Osteocyte (in vitro differentiated cells): ENCODE measurements at regions not wholly inside any gene's neighbourhood (a gene's known extent, or its start where the extent isn't known, plus 50 kb on each side); places are given as distances from the start of the nearest gene placed in this dataset.

ENCODE experiments used
- DNase-seq: peaks from one replicate; pipeline ENCODE4 v3.0.0; 2021; ENCODE audit warnings: mixed read lengths; ENCODE audit not compliant: unreplicated experiment; ENCODE audit errors: extremely low spot score
- H3K27ac Mint-ChIP-seq: one replicate; pipeline ENCODE4 v1.8.0; 2021; ENCODE audit warnings: mild to moderate bottlenecking, mixed read lengths; ENCODE audit not compliant: unreplicated experiment
- H3K27me3 Mint-ChIP-seq: one replicate; pipeline ENCODE4 v1.8.0; 2021; ENCODE audit warnings: mixed read lengths; ENCODE audit not compliant: unreplicated experiment
- H3K36me3 Mint-ChIP-seq: one replicate; pipeline ENCODE4 v1.8.0; 2021; ENCODE audit warnings: mixed read lengths; ENCODE audit not compliant: unreplicated experiment
- H3K4me1 Mint-ChIP-seq: one replicate; pipeline ENCODE4 v1.8.0; 2021; ENCODE audit warnings: mixed read lengths; ENCODE audit not compliant: unreplicated experiment
- H3K4me3 Mint-ChIP-seq: one replicate; pipeline ENCODE4 v1.8.0; 2021; ENCODE audit warnings: mild to moderate bottlenecking, moderate library complexity, mixed read lengths; ENCODE audit not compliant: unreplicated experiment
- H3K9me3 Mint-ChIP-seq: one replicate; pipeline ENCODE4 v1.8.0; 2021; ENCODE audit warnings: mixed read lengths; ENCODE audit not compliant: unreplicated experiment
- CTCF ChIP-seq: fragments of 200-600 bp; sonication (generic); IDR thresholded peaks from 2 replicates; pipeline ENCODE4 v1.5.0; 2021; ENCODE audit warnings: antibody characterized with exemption, mild to moderate bottlenecking, moderate library complexity

DNA sequence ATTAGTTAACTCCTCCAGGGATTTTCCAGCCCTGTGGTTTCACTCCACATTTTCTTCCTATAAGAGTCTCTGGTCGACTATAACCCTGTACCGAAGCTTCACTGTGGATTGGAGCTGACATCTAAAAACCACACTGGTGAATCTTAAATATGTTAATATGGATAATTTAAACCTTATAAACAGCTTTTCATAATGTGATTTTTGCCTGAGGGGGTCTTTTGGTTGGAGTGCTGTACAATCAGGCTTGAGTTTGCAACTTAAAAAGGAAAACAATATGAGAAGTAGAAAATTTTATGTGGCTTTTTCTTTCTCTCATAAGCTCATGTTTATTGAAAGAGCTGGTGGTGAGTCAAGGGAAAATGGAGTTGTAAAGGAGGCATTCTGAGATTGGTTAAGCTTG, 313.7 kb downstream of the VPS13C start:
- no peak overlapping the region for H3K27ac Mint-ChIP-seq
- no peaks in the 10 kb centered on the region for H3K9me3 Mint-ChIP-seq
- H3K27me3 Mint-ChIP-seq = peaks cover 9% of the 10 kb centered on the region
- H3K4me3 Mint-ChIP-seq = no peak overlapping the region
- DNase-seq = no peak
- H3K36me3 Mint-ChIP-seq = no peaks in the 10 kb centered on the region
- no peak for TF ChIP-seq CTCF
- H3K4me1 Mint-ChIP-seq = no peaks in the 10 kb centered on the region

DNA sequence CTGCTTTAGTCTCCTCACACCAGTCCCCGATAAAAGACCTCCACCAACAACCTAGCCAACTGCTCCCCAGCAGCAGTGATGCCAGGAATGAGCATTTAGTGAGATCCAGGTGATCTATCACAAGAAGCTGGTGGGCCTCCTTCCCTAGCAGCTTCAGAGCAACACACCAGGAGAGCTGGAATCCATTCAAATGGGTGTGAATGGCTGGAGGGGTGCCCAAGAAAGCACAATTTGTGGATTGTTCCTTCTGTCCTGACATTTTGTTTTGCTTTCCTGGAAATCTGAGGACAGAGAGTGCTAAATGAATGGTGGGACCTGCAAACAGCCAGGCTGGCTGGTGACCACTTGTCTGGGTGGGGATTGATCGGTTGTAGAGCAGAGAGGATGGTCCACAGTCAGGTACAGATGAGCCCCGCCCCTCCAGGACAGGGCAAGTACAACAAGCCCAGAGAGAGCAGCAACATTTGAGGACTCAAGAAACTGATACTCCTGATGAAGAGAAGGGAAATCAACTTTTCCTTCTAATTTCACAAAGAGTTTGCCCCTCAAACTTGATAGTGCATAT, 316.8 kb downstream of the VPS13C start:
- Mint-ChIP-seq H3K27ac (no peak overlapping the region), H3K36me3 (no peaks in the 10 kb centered on the region), H3K27me3 (peaks cover 4% of the 10 kb centered on the region), H3K4me3 (no peak overlapping the region), H3K9me3 (peaks cover under 1% of the 10 kb centered on the region), H3K4me1 (no peaks in the 10 kb centered on the region)
- no peak for TF ChIP-seq CTCF
- no peak for DNase-seq

DNA sequence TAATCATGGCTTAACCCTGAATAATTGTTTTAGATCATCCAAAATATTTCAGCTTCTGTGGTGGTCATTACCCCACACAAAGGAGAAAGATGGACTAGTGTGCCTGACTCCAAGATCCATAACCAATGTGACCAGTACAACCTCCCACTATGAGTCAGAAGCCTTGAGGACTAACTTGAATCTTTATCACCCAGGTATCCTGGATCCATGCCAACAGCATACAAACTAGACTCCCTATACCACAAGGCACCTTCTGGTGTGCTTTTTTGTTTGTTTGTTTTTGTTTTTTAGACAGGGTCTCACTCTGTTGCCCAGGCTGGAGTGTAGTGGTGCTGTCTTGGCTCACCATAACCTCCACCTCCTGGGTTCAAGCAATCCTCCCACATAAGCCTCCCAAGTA, 317.7 kb downstream of the VPS13C start:
- Mint-ChIP-seq H3K4me1 (no peaks in the 10 kb centered on the region), H3K4me3 (no peak overlapping the region), H3K36me3 (no peaks in the 10 kb centered on the region), H3K27ac (no peak overlapping the region), H3K9me3 (peaks cover 4% of the 10 kb centered on the region), H3K27me3 (peaks cover 4% of the 10 kb centered on the region)
- DNase-seq = no peak
- TF ChIP-seq CTCF = no peak

GRCh38 chr15:61736790-61737189, 323.5 kb downstream of the VPS13C start:
- no peak overlapping the region for H3K27ac Mint-ChIP-seq
- TF ChIP-seq CTCF = no peak
- peaks cover 4% of the 10 kb centered on the region for H3K9me3 Mint-ChIP-seq
- DNase-seq = no peak
- no peaks in the 10 kb centered on the region for H3K36me3 Mint-ChIP-seq
- no peaks in the 10 kb centered on the region for H3K4me1 Mint-ChIP-seq
- no peak overlapping the region for H3K4me3 Mint-ChIP-seq
- no peaks in the 10 kb centered on the region for H3K27me3 Mint-ChIP-seq

DNA sequence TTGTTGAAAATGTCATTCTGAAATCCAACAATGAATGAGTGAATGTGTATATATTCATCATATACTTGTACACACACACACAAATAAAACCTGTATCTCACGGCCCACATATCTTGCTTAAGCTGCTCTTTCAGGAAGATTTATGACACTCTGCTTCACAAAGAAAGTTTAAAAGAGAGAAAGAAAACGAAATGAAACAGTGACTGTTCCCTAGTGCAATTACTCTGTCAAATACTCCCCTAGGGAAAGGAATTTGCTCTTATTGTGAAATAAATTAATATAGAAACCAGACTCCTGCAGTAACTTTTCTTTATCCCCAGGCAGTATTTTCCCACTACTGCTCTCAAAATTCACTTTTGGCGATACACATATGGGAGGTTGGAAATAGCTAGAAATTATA, 329.1 kb downstream of the VPS13C start:
- H3K4me1 Mint-ChIP-seq = no peaks in the 10 kb centered on the region
- no peak for TF ChIP-seq CTCF
- DNase-seq = no peak
- no peak overlapping the region for H3K27ac Mint-ChIP-seq
- no peaks in the 10 kb centered on the region for H3K36me3 Mint-ChIP-seq
- peaks cover 7% of the 10 kb centered on the region for H3K27me3 Mint-ChIP-seq
- no peak overlapping the region for H3K4me3 Mint-ChIP-seq
- no peaks in the 10 kb centered on the region for H3K9me3 Mint-ChIP-seq
